ENCODE measurements at regions not wholly inside any gene's neighbourhood (a gene's known extent, or its start where the extent isn't known, plus 50 kb on each side); places are given as distances from the start of the nearest gene placed in this dataset.
A peak's percentile ranks its signal among the peaks of the same experiment; 100 is the strongest.

- TF ChIP-seq ZNF281 (CRISPR knock-in tag; IDR thresholded peaks at IDR 0.05; ENCODE audit: borderline replicate concordance) = peak; percentile 70; the same call in 1 of the 2 replicates
- TF ChIP-seq CREM (IDR thresholded peaks at IDR 0.05) = peak; percentile 86
- no peak for TF ChIP-seq CREM (CRISPR knock-in tag; IDR thresholded peaks at IDR 0.05)
- TF ChIP-seq, protein P1, sequence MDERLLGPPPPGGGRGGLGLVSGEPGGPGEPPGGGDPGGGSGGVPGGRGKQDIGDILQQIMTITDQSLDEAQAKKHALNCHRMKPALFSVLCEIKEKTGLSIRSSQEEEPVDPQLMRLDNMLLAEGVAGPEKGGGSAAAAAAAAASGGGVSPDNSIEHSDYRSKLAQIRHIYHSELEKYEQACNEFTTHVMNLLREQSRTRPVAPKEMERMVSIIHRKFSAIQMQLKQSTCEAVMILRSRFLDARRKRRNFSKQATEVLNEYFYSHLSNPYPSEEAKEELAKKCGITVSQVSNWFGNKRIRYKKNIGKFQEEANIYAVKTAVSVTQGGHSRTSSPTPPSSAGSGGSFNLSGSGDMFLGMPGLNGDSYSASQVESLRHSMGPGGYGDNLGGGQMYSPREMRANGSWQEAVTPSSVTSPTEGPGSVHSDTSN (CRISPR knock-in tag; IDR thresholded peaks at IDR 0.05) = no peak
- TF ChIP-seq, protein P2, sequence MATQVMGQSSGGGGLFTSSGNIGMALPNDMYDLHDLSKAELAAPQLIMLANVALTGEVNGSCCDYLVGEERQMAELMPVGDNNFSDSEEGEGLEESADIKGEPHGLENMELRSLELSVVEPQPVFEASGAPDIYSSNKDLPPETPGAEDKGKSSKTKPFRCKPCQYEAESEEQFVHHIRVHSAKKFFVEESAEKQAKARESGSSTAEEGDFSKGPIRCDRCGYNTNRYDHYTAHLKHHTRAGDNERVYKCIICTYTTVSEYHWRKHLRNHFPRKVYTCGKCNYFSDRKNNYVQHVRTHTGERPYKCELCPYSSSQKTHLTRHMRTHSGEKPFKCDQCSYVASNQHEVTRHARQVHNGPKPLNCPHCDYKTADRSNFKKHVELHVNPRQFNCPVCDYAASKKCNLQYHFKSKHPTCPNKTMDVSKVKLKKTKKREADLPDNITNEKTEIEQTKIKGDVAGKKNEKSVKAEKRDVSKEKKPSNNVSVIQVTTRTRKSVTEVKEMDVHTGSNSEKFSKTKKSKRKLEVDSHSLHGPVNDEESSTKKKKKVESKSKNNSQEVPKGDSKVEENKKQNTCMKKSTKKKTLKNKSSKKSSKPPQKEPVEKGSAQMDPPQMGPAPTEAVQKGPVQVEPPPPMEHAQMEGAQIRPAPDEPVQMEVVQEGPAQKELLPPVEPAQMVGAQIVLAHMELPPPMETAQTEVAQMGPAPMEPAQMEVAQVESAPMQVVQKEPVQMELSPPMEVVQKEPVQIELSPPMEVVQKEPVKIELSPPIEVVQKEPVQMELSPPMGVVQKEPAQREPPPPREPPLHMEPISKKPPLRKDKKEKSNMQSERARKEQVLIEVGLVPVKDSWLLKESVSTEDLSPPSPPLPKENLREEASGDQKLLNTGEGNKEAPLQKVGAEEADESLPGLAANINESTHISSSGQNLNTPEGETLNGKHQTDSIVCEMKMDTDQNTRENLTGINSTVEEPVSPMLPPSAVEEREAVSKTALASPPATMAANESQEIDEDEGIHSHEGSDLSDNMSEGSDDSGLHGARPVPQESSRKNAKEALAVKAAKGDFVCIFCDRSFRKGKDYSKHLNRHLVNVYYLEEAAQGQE (IDR thresholded peaks at IDR 0.05; ENCODE audit: borderline replicate concordance in 1 of 2, low read depth in 1 of 2, low read length in 2 of 2) = peak in 1 of 2 experiments; percentile 66; a peak in 1 of 4 replicates
- TF ChIP-seq RFX5 (IDR thresholded peaks at IDR 0.05; ENCODE audit: low read depth, low read length) = no peak
- TF ChIP-seq NR2F6 (IDR thresholded peaks at IDR 0.05) = peak; percentile 83
- TF ChIP-seq NR2F6 (CRISPR knock-in tag; IDR thresholded peaks at IDR 0.05) = peak; percentile 87
- TF ChIP-seq THRA (CRISPR knock-in tag; IDR thresholded peaks at IDR 0.05; ENCODE audit: borderline replicate concordance) = peak; percentile 95
- no peak for TF ChIP-seq ZNF530 (CRISPR knock-in tag; IDR thresholded peaks at IDR 0.05; ENCODE audit: low read depth)
- TF ChIP-seq CHCHD3 (CRISPR knock-in tag; IDR thresholded peaks at IDR 0.05) = no peak
- no peak for TF ChIP-seq ZNF557 (CRISPR knock-in tag; IDR thresholded peaks at IDR 0.05)
- TF ChIP-seq ZNF3 (CRISPR knock-in tag; IDR thresholded peaks at IDR 0.05) = peak; percentile 27; the same call in 1 of the 2 replicates
- TF ChIP-seq, protein P3, sequence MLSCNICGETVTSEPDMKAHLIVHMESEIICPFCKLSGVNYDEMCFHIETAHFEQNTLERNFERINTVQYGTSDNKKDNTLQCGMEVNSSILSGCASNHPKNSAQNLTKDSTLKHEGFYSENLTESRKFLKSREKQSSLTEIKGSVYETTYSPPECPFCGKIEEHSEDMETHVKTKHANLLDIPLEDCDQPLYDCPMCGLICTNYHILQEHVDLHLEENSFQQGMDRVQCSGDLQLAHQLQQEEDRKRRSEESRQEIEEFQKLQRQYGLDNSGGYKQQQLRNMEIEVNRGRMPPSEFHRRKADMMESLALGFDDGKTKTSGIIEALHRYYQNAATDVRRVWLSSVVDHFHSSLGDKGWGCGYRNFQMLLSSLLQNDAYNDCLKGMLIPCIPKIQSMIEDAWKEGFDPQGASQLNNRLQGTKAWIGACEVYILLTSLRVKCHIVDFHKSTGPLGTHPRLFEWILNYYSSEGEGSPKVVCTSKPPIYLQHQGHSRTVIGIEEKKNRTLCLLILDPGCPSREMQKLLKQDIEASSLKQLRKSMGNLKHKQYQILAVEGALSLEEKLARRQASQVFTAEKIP (CRISPR knock-in tag; IDR thresholded peaks at IDR 0.05; ENCODE audit: borderline replicate concordance) = no peak
- TF ChIP-seq ZNF782 (CRISPR knock-in tag; IDR thresholded peaks at IDR 0.05; ENCODE audit: borderline replicate concordance) = no peak; the same call in 1 of the 2 replicates
- peak; percentile 35 for TF ChIP-seq SKI (IDR thresholded peaks at IDR 0.05; ENCODE audit: partially characterized antibody)
These were observed 179.7 kb downstream of the MREG start (continued) for GRCh38 chr2:215833531-215834162.

Measured in HepG2 (cell line).